ENCODE measurements at regions not wholly inside any gene's neighbourhood (a gene's known extent, or its start where the extent isn't known, plus 50 kb on each side); places are given as distances from the start of the nearest gene placed in this dataset.

GRCh38 chr5:73373814-73374510, 74.6 kb downstream of the FOXD1 start:
- DNase-seq = no peak

- DNase-seq = no peak
Measured at GRCh38 chr5:73370640-73371583, 77.7 kb downstream of the FOXD1 start.

- no peak for DNase-seq
Measured at GRCh38 chr5:73370095-73370494, 78.5 kb downstream of the FOXD1 start.

- DNase-seq = no peak
Measured at GRCh38 chr5:73369278-73369677, 79.3 kb downstream of the FOXD1 start.

GRCh38 chr5:73367650-73368049, 80.9 kb downstream of the FOXD1 start:
- DNase-seq = no peak

GRCh38 chr5:73365990-73366667, 82.4 kb downstream of the FOXD1 start:
- peak; percentile 31 for DNase-seq

GRCh38 chr5:73365301-73365853, 83.2 kb downstream of the FOXD1 start:
- DNase-seq = no peak

- DNase-seq = no peak
Measured at GRCh38 chr5:73363911-73364730, 84.5 kb downstream of the FOXD1 start.

- no peak for DNase-seq
Measured at GRCh38 chr5:73359395-73359794, 89.2 kb downstream of the FOXD1 start.

GRCh38 chr5:73358366-73358765, 90.2 kb downstream of the FOXD1 start:
- DNase-seq = no peak

GRCh38 chr5:73357576-73357975, 91.0 kb downstream of the FOXD1 start:
- no peak for DNase-seq

- no peak for DNase-seq
Measured at GRCh38 chr5:73355108-73355507, 93.5 kb downstream of the FOXD1 start.

GRCh38 chr5:73354406-73354805, 94.2 kb downstream of the FOXD1 start:
- no peak for DNase-seq

- no peak for DNase-seq
Measured at GRCh38 chr5:73352649-73353230, 95.8 kb downstream of the FOXD1 start.

GRCh38 chr5:73352243-73352642, 96.3 kb downstream of the FOXD1 start:
- DNase-seq = no peak

- DNase-seq = no peak
Measured at GRCh38 chr5:73351593-73351992, 97.0 kb downstream of the FOXD1 start.

- no peak for DNase-seq
Measured at GRCh38 chr5:73346878-73347408, 101.6 kb downstream of the FOXD1 start.

GRCh38 chr5:73344835-73345234, 103.7 kb downstream of the FOXD1 start:
- DNase-seq = no peak

GRCh38 chr5:73339711-73340110, 108.9 kb downstream of the FOXD1 start:
- no peak for DNase-seq

- DNase-seq = no peak
Measured at GRCh38 chr5:73339051-73339575, 109.5 kb downstream of the FOXD1 start.
